ENCODE measurements at regions not wholly inside any gene's neighbourhood (a gene's known extent, or its start where the extent isn't known, plus 50 kb on each side); places are given as distances from the start of the nearest gene placed in this dataset.

DNA sequence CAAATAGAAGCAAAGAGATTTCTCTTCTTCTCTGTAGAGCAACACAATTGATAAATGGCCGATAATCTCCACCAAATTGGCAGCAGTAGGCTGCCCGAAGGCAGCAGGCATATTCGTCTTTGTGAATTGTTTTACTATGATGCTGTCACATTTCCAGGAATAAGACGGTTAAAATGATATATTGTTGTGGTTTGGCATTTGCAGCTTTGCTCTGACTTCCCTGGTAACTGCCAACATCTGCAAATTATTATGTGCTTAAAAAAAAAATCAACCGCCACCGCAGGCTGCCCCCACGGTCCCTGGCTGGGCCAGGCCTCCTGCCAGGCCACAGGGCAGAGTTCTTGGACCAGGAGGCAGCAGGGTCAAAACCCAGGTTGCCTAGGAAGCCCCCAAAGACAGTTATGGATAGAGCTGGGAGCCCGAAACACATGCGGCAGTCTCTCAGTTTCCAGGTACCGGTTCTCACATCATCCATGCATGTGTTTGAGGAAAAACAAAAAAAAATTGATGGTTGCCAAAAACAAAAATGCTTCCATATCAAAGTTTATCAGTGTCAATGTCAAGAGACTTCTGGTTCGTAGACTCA is 179.3 kb downstream of the ETS2 start:
- DNase-seq (ENCODE audit: low read depth), result peak; percentile 84

DNA sequence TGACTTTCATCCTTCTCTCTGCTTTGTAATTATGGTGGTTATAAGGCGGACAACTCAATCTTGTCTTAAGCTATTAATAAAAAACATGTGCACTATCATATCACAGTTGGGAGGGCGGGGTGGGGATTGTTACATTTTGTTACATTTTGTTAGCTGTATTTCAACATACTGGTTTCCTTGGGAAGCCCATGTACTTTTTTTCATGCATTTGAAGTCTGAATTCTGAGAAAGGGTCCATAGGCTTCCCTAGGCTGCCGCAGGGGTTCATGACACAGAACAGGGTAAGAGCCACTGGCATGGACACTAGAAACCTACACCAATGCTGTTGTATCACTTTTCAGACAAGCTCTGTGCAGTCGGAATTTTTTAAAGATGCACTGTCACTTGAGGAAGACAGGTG is 178.8 kb downstream of the ETS2 start:
- no peak for DNase-seq (ENCODE audit: low read depth)

- no peak for DNase-seq (ENCODE audit: low read depth)
Observed at GRCh38 chr21:38983560-38983959, 177.8 kb downstream of the ETS2 start.

DNA sequence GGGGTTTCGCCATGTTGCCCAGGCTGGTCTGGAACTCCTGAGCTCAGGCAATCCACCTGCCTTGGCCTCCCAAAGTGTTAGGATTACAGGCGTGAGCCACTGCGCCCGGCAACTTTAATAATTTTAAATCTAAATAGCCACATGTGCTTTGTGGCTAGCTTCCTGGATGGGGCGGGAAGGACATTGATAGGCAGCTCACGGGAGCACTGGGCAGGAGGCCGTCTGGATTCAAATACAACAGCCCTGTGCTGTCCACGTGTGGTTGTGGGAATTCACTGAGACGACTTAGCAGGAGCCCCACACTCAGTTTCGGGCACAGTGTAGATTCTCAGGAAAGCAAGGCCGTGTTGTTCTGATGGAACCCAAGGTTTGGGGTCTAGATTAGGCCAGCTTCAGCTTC is 177.1 kb downstream of the ETS2 start:
- no peak for DNase-seq (ENCODE audit: low read depth)

- no peak for DNase-seq (ENCODE audit: low read depth)
Observed at GRCh38 chr21:38982096-38982495, 176.4 kb downstream of the ETS2 start.

DNA sequence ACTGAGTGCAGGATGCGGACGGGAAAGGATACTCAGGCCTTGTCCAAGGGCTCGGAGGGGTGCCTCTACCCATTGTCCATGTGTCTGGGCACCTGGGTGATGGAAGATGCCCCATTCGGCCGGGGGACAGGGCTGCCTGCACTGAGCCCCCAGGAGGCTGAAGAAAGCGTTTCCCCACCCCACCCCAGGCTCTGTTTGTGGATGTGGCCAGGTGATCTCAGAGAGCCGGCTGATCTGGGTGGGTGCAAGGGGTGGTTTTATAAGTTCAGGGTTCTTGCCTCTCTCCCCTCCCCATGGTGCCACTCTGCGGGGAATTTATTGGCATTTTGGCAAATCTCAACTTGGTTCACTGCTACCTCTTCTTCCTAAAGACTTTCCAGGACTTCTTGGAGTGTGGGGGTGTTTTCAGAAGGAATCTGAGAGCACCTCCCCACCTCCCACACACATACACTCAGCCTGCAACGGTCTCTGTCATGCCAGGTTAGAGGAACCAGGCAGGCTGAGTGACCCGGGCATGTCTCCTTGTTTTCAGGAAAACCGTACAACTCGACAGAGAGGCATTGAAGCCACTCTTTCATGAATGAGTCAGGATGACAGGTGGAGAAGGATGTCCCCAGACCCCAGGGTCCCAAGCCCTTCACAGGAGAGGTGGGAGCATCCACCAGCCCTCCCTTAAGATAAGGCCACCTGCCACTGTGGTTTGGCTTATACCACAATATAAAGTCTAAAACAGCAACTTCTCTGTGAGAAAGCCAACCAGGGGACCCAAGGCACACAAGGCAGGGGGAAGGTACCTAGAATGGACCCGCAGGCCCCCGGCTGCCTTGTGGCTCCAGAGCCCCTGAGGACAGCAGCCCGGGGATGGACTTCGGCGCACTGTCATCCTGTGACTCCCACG is 174.9 kb downstream of the ETS2 start:
- no peak for DNase-seq (ENCODE audit: low read depth)

GRCh38 chr21:38979271-38980121 is 173.8 kb downstream of the ETS2 start:
- DNase-seq (ENCODE audit: low read depth), result peak; percentile 84

DNA sequence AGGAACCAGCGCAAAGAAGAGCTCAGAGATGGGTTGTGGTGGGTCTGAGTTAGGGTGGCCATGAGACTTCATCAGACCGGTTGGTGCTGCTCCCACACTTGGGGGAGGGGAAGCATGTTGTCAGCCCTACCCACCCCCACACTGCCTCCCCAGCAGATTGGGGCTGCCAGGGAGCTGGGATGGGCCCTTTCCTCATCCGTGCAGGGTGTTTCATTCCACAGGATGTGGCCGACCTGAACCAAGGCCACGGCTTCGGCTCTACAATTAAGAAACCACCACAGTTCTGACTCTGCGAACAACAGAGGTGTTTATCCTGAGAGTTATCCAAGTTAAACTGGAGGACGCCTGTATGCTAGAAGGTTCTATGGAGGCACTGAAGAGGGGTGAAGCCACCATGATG is 171.2 kb downstream of the ETS2 start:
- no peak for DNase-seq (ENCODE audit: low read depth)

GRCh38 chr21:38973552-38973951 is 167.8 kb downstream of the ETS2 start:
- DNase-seq (ENCODE audit: low read depth), result no peak

- no peak for DNase-seq (ENCODE audit: low read depth)
Observed at GRCh38 chr21:38972078-38972477, 166.3 kb downstream of the ETS2 start.

DNA sequence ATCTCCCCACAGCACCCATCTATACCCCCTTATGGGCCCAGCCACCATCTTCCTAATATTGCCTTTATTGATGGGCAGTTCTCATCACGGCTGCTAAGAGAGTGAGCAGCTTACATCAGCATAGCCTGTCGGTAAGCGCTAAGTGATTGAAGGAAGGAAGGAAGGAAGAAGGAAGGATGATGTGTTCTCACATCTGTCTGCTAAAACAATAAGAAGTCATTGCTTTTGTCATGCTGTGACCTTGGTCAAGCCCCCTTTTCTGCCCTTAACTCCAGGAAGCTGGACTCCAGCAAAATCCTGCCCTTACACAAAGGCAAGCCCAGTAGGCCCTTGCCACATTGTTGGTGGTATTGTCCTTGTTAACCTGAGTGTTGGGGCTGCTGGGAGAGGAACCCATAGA is 165.0 kb downstream of the ETS2 start:
- DNase-seq (ENCODE audit: low read depth), result no peak

- no peak for DNase-seq (ENCODE audit: low read depth)
Observed at GRCh38 chr21:38968887-38969543, 163.3 kb downstream of the ETS2 start.

DNA sequence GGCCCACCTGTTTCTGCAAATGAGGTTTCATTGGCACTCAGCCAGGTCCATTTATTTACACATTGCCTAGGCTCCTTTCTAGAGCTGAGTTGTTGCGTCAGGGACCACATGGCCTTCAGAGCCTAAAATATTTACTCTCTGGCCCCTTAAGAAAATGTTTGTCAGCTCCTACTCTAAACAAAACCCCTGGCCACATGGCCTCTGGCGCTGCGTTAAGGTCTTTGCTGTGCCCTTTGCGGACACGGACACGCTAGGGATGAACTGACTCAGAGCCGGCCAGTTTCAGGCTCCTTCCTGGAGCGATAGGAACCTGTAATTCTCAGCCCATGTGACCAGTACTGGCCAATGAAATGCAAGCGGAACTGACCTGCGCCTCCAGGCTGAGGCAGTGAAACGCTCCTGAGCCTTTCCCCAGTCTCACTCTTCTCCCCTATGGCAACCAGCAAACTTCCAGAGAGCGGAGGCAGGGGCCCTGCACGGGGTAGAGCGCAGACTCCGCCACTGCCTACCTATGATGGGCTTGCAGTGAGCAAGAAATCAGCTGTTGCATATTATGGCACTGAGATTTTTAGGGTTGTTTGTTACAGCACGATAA is 160.3 kb downstream of the ETS2 start:
- DNase-seq (ENCODE audit: low read depth), result peak; percentile 84

DNA sequence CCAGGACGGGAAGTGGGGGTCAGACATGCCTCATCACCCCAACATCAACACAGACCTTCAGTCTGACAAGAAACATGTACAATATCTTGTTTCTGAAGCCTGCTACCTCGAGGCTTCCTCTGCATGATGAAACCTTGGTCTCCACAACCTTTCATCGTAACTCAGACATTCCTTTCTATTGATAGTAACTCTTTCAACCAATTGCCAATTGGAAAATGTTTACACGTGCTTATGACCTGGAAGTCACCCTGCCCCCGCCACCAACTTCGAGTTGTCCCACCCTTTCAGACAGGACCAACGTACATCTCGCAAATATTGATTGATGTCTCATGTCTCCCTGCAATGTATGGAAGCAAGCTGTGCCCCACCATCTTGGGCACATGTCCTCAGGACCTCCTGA is 159.5 kb downstream of the ETS2 start:
- DNase-seq (ENCODE audit: low read depth), result peak; percentile 40

GRCh38 chr21:38963006-38963405 is 157.3 kb downstream of the ETS2 start:
- no peak for DNase-seq (ENCODE audit: low read depth)

DNA sequence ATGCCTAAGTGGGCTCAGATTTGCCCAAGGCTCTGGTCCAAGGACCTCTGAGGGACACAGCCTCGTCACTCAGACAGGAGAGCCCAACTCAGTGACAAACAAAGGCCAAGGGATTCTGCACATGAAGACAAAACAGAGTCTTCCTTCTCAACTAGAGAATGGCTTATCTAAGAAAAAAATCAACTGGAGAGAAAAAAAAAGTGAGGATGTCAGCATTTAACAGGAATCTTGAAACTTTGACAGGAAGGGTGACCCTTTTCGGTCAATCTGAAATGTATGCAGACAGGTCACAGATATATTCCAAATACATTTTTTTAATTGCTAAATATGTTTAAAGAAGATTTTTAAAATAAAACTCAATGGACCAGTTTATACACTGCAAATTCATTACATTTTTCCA is 154.5 kb downstream of the ETS2 start:
- DNase-seq (ENCODE audit: low read depth), result no peak

- DNase-seq (ENCODE audit: low read depth), result peak; percentile 20
Observed at GRCh38 chr21:38959692-38960061, 153.9 kb downstream of the ETS2 start.

GRCh38 chr21:38958940-38959691 is 153.4 kb downstream of the ETS2 start:
- peak; percentile 84 for DNase-seq (ENCODE audit: low read depth)

- no peak for DNase-seq (ENCODE audit: low read depth)
Observed at GRCh38 chr21:38958323-38958705, 152.6 kb downstream of the ETS2 start.

- DNase-seq (ENCODE audit: low read depth), result no peak
Observed at GRCh38 chr21:38957575-38958322, 152.0 kb downstream of the ETS2 start.

Data from amniotic epithelial cell (primary cell).